ENCODE measurements at regions not wholly inside any gene's neighbourhood (a gene's known extent, or its start where the extent isn't known, plus 50 kb on each side); places are given as distances from the start of the nearest gene placed in this dataset.

DNA sequence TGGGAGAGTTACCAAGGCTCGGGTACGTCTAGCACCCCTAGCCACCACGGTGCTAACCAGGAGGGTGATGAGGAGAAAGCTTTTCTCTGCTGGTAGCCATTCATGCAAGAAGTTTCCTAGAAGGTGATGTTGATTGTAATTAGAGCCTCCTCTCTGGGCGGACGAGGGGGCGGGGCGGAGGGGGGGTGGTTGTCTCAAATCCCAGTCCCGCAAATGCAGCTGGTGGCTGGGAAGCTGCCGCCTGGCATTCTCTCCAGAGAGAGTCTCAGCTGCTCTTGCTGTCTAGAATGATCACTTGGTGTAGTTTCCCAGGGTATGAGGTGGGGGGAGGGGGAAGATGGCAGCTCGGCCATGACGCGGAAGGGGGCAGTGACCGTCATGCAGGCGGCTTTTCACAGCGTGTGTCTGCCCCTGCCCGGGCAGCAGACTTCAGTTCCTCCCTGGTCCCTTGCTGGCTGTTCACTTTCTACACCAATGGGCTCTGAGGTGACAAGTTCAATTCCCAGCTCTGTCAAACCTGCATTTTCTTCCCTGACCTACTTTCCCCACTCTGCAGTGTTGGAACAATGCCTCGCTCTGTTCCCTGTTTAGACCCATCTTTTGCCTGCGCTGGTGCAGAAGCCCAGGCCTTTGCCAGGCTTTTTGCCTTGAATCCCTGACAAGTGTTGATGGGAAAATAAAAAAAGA, 61.5 kb upstream of the KLF7 start:
- TF ChIP-seq, protein P1, sequence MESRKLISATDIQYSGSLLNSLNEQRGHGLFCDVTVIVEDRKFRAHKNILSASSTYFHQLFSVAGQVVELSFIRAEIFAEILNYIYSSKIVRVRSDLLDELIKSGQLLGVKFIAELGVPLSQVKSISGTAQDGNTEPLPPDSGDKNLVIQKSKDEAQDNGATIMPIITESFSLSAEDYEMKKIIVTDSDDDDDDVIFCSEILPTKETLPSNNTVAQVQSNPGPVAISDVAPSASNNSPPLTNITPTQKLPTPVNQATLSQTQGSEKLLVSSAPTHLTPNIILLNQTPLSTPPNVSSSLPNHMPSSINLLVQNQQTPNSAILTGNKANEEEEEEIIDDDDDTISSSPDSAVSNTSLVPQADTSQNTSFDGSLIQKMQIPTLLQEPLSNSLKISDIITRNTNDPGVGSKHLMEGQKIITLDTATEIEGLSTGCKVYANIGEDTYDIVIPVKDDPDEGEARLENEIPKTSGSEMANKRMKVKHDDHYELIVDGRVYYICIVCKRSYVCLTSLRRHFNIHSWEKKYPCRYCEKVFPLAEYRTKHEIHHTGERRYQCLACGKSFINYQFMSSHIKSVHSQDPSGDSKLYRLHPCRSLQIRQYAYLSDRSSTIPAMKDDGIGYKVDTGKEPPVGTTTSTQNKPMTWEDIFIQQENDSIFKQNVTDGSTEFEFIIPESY (IDR thresholded peaks at IDR 0.05; ENCODE audit: extremely low read depth, insufficient replicate concordance, low read length), result no peak
- TF ChIP-seq, protein P2, sequence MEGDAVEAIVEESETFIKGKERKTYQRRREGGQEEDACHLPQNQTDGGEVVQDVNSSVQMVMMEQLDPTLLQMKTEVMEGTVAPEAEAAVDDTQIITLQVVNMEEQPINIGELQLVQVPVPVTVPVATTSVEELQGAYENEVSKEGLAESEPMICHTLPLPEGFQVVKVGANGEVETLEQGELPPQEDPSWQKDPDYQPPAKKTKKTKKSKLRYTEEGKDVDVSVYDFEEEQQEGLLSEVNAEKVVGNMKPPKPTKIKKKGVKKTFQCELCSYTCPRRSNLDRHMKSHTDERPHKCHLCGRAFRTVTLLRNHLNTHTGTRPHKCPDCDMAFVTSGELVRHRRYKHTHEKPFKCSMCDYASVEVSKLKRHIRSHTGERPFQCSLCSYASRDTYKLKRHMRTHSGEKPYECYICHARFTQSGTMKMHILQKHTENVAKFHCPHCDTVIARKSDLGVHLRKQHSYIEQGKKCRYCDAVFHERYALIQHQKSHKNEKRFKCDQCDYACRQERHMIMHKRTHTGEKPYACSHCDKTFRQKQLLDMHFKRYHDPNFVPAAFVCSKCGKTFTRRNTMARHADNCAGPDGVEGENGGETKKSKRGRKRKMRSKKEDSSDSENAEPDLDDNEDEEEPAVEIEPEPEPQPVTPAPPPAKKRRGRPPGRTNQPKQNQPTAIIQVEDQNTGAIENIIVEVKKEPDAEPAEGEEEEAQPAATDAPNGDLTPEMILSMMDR (IDR thresholded peaks at IDR 0.05 in 2 of 3, conservative IDR thresholded peaks at IDR 0.05 in 1 of 3; ENCODE audit: borderline replicate concordance in 1 of 3, insufficient read depth in 1 of 3, low read depth in 2 of 3, low read length in 2 of 3), result no peak
- no peak for TF ChIP-seq JUND (IDR thresholded peaks at IDR 0.05)
- TF ChIP-seq ZFX (IDR thresholded peaks at IDR 0.05), result no peak
- no peak for TF ChIP-seq SIN3A (IDR thresholded peaks at IDR 0.05; ENCODE audit: low read depth)
- TF ChIP-seq POLR2AphosphoS5 (IDR thresholded peaks at IDR 0.05; ENCODE audit: low read depth, low read length), result no peak
- TF ChIP-seq EZH2phosphoT487 (IDR thresholded peaks at IDR 0.05; ENCODE audit: borderline replicate concordance), result no peak
